ENCODE measurements at regions not wholly inside any gene's neighbourhood (a gene's known extent, or its start where the extent isn't known, plus 50 kb on each side); places are given as distances from the start of the nearest gene placed in this dataset.

- 78 to 83% (median 82%) methylated on average over 2 of the region's 2 CpGs for WGBS, 4 donors
- ATAC-seq: no peak
- Histone ChIP-seq H3K27me3 (no peaks in the 10 kb centered on the region), H3K9me3 (no peaks in the 10 kb centered on the region), H3K4me1 (no peaks in the 10 kb centered on the region), H3K4me3 (no peak overlapping the region), H3K36me3 (no peaks in the 10 kb centered on the region), H3K27ac (no peak overlapping the region)
- DNase-seq: no peak
- intact Hi-C loops (cut with DNase I): no loop called here
- TF ChIP-seq CTCF (IDR thresholded peaks at IDR 0.05): no peak
These were observed 93.3 kb upstream of the TOM1L1 start for GRCh38 chr17:54807331-54807730.

- intact Hi-C loops (cut with DNase I): no loop called here
- no peaks in the 10 kb centered on the region for H3K4me1 ChIP-seq
- H3K27ac ChIP-seq: no peak overlapping the region
- 73 to 85% (median 76%) methylated on average over 1 of the region's 1 CpG for WGBS, 4 donors
- no peak for TF ChIP-seq CTCF (IDR thresholded peaks at IDR 0.05)
- no peak for TF ChIP-seq POLR2A (IDR thresholded peaks at IDR 0.05)
- DNase-seq (no peak), ATAC-seq (no peak)
- H3K27me3 ChIP-seq: no peaks in the 10 kb centered on the region
- H3K36me3 ChIP-seq: no peaks in the 10 kb centered on the region
- no peaks in the 10 kb centered on the region for H3K9me3 ChIP-seq
- H3K4me3 ChIP-seq: no peak overlapping the region
These were observed 86.8 kb upstream of the TOM1L1 start for GRCh38 chr17:54813896-54814295.

- DNase-seq: no peak
- WGBS, 4 donors: 58 to 71% (median 70%) methylated on average over 3 of the region's 3 CpGs
These were observed 86.3 kb upstream of the TOM1L1 start for GRCh38 chr17:54814371-54814770.

GRCh38 chr17:54834086-54834485, 66.6 kb upstream of the TOM1L1 start:
- Histone ChIP-seq H3K4me1 (no peaks in the 10 kb centered on the region), H3K4me3 (no peak overlapping the region), H3K9me3 (peaks cover 0 to 6% (median 0%) of the 10 kb centered on the region in 12 donors), H3K36me3 (no peaks in the 10 kb centered on the region), H3K27me3 (no peaks in the 10 kb centered on the region), H3K27ac (no peak overlapping the region)
- intact Hi-C loops (cut with DNase I): no loop called here
- ATAC-seq (no peak), DNase-seq (no peak)
- WGBS, 4 donors: 57 to 61% (median 59%) methylated on average over 3 of the region's 3 CpGs
- TF ChIP-seq CTCF (IDR thresholded peaks at IDR 0.05) (no peak), POLR2A (IDR thresholded peaks at IDR 0.05) (no peak)

More at GRCh38 chr17:54814371-54814770, 86.3 kb upstream of the TOM1L1 start:
- no peak overlapping the region for H3K4me3 ChIP-seq
- H3K4me1 ChIP-seq: no peaks in the 10 kb centered on the region
- no peak overlapping the region for H3K27ac ChIP-seq
- TF ChIP-seq POLR2A (IDR thresholded peaks at IDR 0.05) (no peak), CTCF (IDR thresholded peaks at IDR 0.05) (no peak)
- H3K36me3 ChIP-seq: no peaks in the 10 kb centered on the region
- intact Hi-C loops (cut with DNase I): no loop called here
- no peaks in the 10 kb centered on the region for H3K9me3 ChIP-seq
- no peak for ATAC-seq
- H3K27me3 ChIP-seq: no peaks in the 10 kb centered on the region

All from heart left ventricle (tissue), 16 donors.